GM12878 (cell line): ENCODE measurements at regions not wholly inside any gene's neighbourhood (a gene's known extent, or its start where the extent isn't known, plus 50 kb on each side); places are given as distances from the start of the nearest gene placed in this dataset.

Source experiments
- EZH2 ChIP-seq: IDR thresholded peaks from 2 replicates; pipeline ENCODE4 v1.6.1; 2012; ENCODE audit warnings: low read depth, mild to moderate bottlenecking, control low read depth, inconsistent platforms, low read length, borderline replicate concordance; ENCODE audit not compliant: control insufficient read depth
- MYC ChIP-seq: IDR thresholded peaks from 2 replicates; pipeline ENCODE4 v1.6.1; 2011; ENCODE audit warnings: mild to moderate bottlenecking, low read length, moderate library complexity, inconsistent platforms; ENCODE audit not compliant: insufficient read depth, insufficient replicate concordance, insufficient read length, severe bottlenecking
- SIN3A ChIP-seq: IDR thresholded peaks from 2 replicates; pipeline ENCODE4 v1.6.1; 2012; ENCODE audit warnings: low read depth, low read length, improper control_type of control experiment
- ZNF24 ChIP-seq: fragments of 450-650 bp; IDR thresholded peaks from 2 replicates; pipeline ENCODE4 v1.6.1; 2017; ENCODE audit warnings: antibody characterized with exemption, mild to moderate bottlenecking
- TF ChIP-seq, protein P1 (sequence below), 3 experiments: IDR thresholded peaks in 2 of 3; conservative IDR thresholded peaks in 1 of 3; 2 replicates each; pipeline ENCODE4 v1.5.1; 2011; ENCODE audit warnings: low read depth in 3 of 3, low read length in 3 of 3, mild to moderate bottlenecking in 3 of 3, control low read depth in 2 of 3, moderate library complexity in 2 of 3, inconsistent platforms in 1 of 3, mixed read lengths in 1 of 3; ENCODE audit not compliant: control insufficient read depth in 2 of 3, insufficient read depth in 1 of 3; ENCODE audit errors: extremely low read depth in 1 of 3

DNA sequence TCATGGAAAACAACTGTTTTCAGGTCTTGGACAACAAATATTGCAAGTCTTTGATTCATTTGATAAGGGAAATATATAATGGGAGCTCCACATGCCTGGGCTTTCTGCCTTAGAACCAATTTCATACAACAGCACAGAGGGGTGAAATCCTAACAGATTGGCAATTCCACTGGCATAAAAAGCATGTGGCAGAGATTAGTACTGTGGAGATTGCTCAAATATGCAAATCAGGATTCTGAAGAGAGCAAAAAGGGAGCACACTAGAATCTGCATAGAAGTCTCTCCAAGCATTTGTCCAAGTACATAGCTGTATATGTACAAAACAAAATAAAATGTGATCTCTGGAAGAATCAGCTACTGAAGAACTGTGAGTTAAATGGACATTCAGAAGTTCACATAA lies 312.9 kb upstream of the SLITRK5 start:
- TF ChIP-seq EZH2 (no peak), SIN3A (no peak), MYC (no peak), ZNF24 (no peak)
- TF ChIP-seq, protein P1, sequence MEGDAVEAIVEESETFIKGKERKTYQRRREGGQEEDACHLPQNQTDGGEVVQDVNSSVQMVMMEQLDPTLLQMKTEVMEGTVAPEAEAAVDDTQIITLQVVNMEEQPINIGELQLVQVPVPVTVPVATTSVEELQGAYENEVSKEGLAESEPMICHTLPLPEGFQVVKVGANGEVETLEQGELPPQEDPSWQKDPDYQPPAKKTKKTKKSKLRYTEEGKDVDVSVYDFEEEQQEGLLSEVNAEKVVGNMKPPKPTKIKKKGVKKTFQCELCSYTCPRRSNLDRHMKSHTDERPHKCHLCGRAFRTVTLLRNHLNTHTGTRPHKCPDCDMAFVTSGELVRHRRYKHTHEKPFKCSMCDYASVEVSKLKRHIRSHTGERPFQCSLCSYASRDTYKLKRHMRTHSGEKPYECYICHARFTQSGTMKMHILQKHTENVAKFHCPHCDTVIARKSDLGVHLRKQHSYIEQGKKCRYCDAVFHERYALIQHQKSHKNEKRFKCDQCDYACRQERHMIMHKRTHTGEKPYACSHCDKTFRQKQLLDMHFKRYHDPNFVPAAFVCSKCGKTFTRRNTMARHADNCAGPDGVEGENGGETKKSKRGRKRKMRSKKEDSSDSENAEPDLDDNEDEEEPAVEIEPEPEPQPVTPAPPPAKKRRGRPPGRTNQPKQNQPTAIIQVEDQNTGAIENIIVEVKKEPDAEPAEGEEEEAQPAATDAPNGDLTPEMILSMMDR (IDR thresholded peaks at IDR 0.05 in 2 of 3, conservative IDR thresholded peaks at IDR 0.05 in 1 of 3; ENCODE audit: control insufficient read depth in 2 of 3, extremely low read depth in 1 of 3, insufficient read depth in 1 of 3, low read depth in 3 of 3, low read length in 3 of 3): no peak
